ENCODE measurements at regions not wholly inside any gene's neighbourhood (a gene's known extent, or its start where the extent isn't known, plus 50 kb on each side); places are given as distances from the start of the nearest gene placed in this dataset.
A peak's percentile ranks its signal among the peaks of the same experiment; 100 is the strongest.

- DNase-seq (ENCODE audit: low read depth) = no peak
- no peak overlapping the region for H3K4me3 ChIP-seq (ENCODE audit: low read depth, low read length)
- TF ChIP-seq CTCF (IDR thresholded peaks at IDR 0.05; ENCODE audit: low read depth, low read length, missing control alignments) = no peak
Observed at GRCh38 chr12:23209793-23210192, 584.8 kb downstream of the ETNK1 start.

GRCh38 chr12:23210573-23210972 is 585.6 kb downstream of the ETNK1 start:
- H3K4me3 ChIP-seq (ENCODE audit: low read depth, low read length) = no peak overlapping the region
- no peak for TF ChIP-seq CTCF (IDR thresholded peaks at IDR 0.05; ENCODE audit: low read depth, low read length, missing control alignments)
- no peak for DNase-seq (ENCODE audit: low read depth)

GRCh38 chr12:23211384-23212320 is 586.7 kb downstream of the ETNK1 start:
- TF ChIP-seq CTCF (IDR thresholded peaks at IDR 0.05; ENCODE audit: low read depth, low read length, missing control alignments) = no peak
- H3K4me3 ChIP-seq (ENCODE audit: low read depth, low read length) = no peak overlapping the region
- DNase-seq (ENCODE audit: low read depth) = no peak

- H3K4me3 ChIP-seq (ENCODE audit: low read depth, low read length) = no peak overlapping the region
- TF ChIP-seq CTCF (IDR thresholded peaks at IDR 0.05; ENCODE audit: low read depth, low read length, missing control alignments) = no peak
- no peak for DNase-seq (ENCODE audit: low read depth)
Observed at GRCh38 chr12:23217158-23217557, 592.2 kb downstream of the ETNK1 start.

GRCh38 chr12:23217667-23218066 is 592.7 kb downstream of the ETNK1 start:
- no peak for TF ChIP-seq CTCF (IDR thresholded peaks at IDR 0.05; ENCODE audit: low read depth, low read length, missing control alignments)
- H3K4me3 ChIP-seq (ENCODE audit: low read depth, low read length) = no peak overlapping the region
- no peak for DNase-seq (ENCODE audit: low read depth)

GRCh38 chr12:23221066-23221465 is 596.1 kb downstream of the ETNK1 start:
- DNase-seq (ENCODE audit: low read depth) = no peak
- peak; percentile 25 for TF ChIP-seq CTCF (IDR thresholded peaks at IDR 0.05; ENCODE audit: low read depth, low read length, missing control alignments)
- no peak overlapping the region for H3K4me3 ChIP-seq (ENCODE audit: low read depth, low read length)

- DNase-seq (ENCODE audit: low read depth) = no peak
- H3K4me3 ChIP-seq (ENCODE audit: low read depth, low read length) = no peak overlapping the region
- TF ChIP-seq CTCF (IDR thresholded peaks at IDR 0.05; ENCODE audit: low read depth, low read length, missing control alignments) = no peak
Observed at GRCh38 chr12:23221926-23222325, 597.0 kb downstream of the ETNK1 start.
